HCT116 (cell line): ENCODE measurements at regions not wholly inside any gene's neighbourhood (a gene's known extent, or its start where the extent isn't known, plus 50 kb on each side); places are given as distances from the start of the nearest gene placed in this dataset.

Source experiments
- ATAC-seq: fragments of 200-7000 bp; cut with Tn5 transposase; 2 replicates; pipeline ENCODE4 v1.9.1; 2020; ENCODE audit warnings: mild to moderate bottlenecking, moderate library complexity
- BruUV-seq: library from RNA; stranded (reverse); fragments of 400-500 nt; replicated peaks from 2 replicates; lab custom pipeline; 2021; lab: Mats Ljungman, UMichigan
- CTCF ChIA-PET: fragments of 300-600 bp; sonication (Branson Sonifier 250); formaldehyde crosslinking; loops from one replicate; lab custom pipeline; 2021; ENCODE audit warnings: antibody characterized with exemption; lab: Charles Lee
- POLR2A ChIA-PET: fragments of 300-600, 350-600 bp; sonication (Branson Sonifier 250); formaldehyde crosslinking; loops from one replicate; lab custom pipeline; 2021; ENCODE audit warnings: antibody characterized with exemption; lab: Charles Lee
- RAD21 ChIA-PET, 2 experiments: fragments of 300-600 bp; sonication (Branson Sonifier 250); formaldehyde crosslinking; loops; one replicate each; lab custom pipeline; 2023; ENCODE audit warnings: low total read pairs in 2 of 2; ENCODE audit not compliant: uncharacterized antibody in 2 of 2, unreplicated experiment in 2 of 2, low non-redundant PET in 1 of 2; lab: Charles Lee
- DNase-seq: peaks from one replicate; pipeline ENCODE4 v3.0.0-alpha.2; 2010; ENCODE audit warnings: low read depth, low spot score
- H2AFZ ChIP-seq: fragments of 200-600 bp; shearing (Covaris generic), sonication (generic); 2 replicates; pipeline ENCODE4 v1.6.1; 2017; ENCODE audit warnings: low read depth, mixed run types, mixed read lengths, antibody characterized with exemption, low read length; ENCODE audit not compliant: poor library complexity, severe bottlenecking
- H3K27ac ChIP-seq: 2 replicates; pipeline ENCODE4 v1.5.1; 2012; ENCODE audit warnings: low read depth, low read length
- H3K27me3 ChIP-seq: fragments of 200-600 bp; sonication (generic); 2 replicates; pipeline ENCODE4 v1.6.1; 2016; ENCODE audit warnings: mixed run types, low read length, mixed read lengths; ENCODE audit not compliant: insufficient read depth
- H3K36me3 ChIP-seq, 2 experiments: fragments of 200-500 bp in 1 of 2; fragments of 200-600 bp in 1 of 2; sonication (Bioruptor generic) in 1 of 2; sonication (generic) in 1 of 2; 2 replicates each; pipeline versions ENCODE4 v1.5.1 to v1.6.1; 2014 to 2016; ENCODE audit warnings: low read length in 2 of 2, inconsistent platforms in 1 of 2, mixed read lengths in 1 of 2, mixed run types in 1 of 2; ENCODE audit not compliant: insufficient read depth in 2 of 2, control insufficient read depth in 1 of 2
- H3K4me1 ChIP-seq, 2 experiments: fragments of 200-600 bp in 1 of 2; sonication (generic) in 1 of 2; 2 replicates each; pipeline versions ENCODE4 v1.5.1 to v1.6.1; 2012 to 2017; ENCODE audit warnings: low read length in 2 of 2, inconsistent platforms in 1 of 2, mild to moderate bottlenecking in 1 of 2, mixed read lengths in 1 of 2, mixed run types in 1 of 2, moderate library complexity in 1 of 2; ENCODE audit not compliant: insufficient read depth in 2 of 2, control insufficient read depth in 1 of 2
- H3K4me2 ChIP-seq: fragments of 200-600 bp; sonication (generic); 2 replicates; pipeline ENCODE4 v1.6.1; 2017; ENCODE audit warnings: mixed run types, low read length, mixed read lengths
- H3K4me3 ChIP-seq, 2 experiments: fragments of 200-600 bp in 1 of 2; sonication (generic) in 1 of 2; replicated peaks in 1 of 2; 2 replicates each; pipeline ENCODE4 v1.5.1; 2011 to 2016; ENCODE audit warnings: low read length in 2 of 2, control low read depth in 1 of 2, low read depth in 1 of 2, mild to moderate bottlenecking in 1 of 2, mixed read lengths in 1 of 2, mixed run types in 1 of 2
- H3K79me2 ChIP-seq: fragments of 200-600 bp; sonication (generic); 2 replicates; pipeline ENCODE4 v1.6.1; 2017; ENCODE audit warnings: mild to moderate bottlenecking, mixed run types, low read length, moderate library complexity, mixed read lengths; ENCODE audit not compliant: insufficient read depth
- H3K9ac ChIP-seq: fragments of 200-600 bp; sonication (generic); 2 replicates; pipeline ENCODE4 v1.6.1; 2016; ENCODE audit warnings: low read length, mixed read lengths
- H3K9me2 ChIP-seq: fragments of 200-600 bp; sonication (generic), shearing (Covaris generic); 2 replicates; pipeline ENCODE4 v1.6.1; 2017; ENCODE audit warnings: mixed run types, mild to moderate bottlenecking, moderate library complexity; ENCODE audit not compliant: insufficient read depth
- H3K9me3 ChIP-seq, 2 experiments: fragments of 200-500 bp in 1 of 2; fragments of 200-600 bp in 1 of 2; sonication (Bioruptor generic) in 1 of 2; sonication (generic) in 1 of 2; 2 replicates each; pipeline ENCODE4 v1.6.1; 2014 to 2017; ENCODE audit warnings: low read length in 2 of 2, mixed read lengths in 2 of 2, inconsistent platforms in 1 of 2, low read depth in 1 of 2, mild to moderate bottlenecking in 1 of 2, mixed run types in 1 of 2, moderate library complexity in 1 of 2; ENCODE audit not compliant: control insufficient read depth in 1 of 2, insufficient read depth in 1 of 2
- H4K20me1 ChIP-seq: fragments of 200-600 bp; sonication (generic), shearing (Covaris generic); 2 replicates; pipeline ENCODE4 v1.6.1; 2017; ENCODE audit warnings: mixed run types, mild to moderate bottlenecking, moderate library complexity; ENCODE audit not compliant: insufficient read depth
- CTCF ChIP-seq, 3 experiments: fragments of 200-600 bp in 1 of 3; sonication (generic) in 1 of 3; IDR thresholded peaks in 2 of 3; conservative IDR thresholded peaks in 1 of 3; 2 replicates each; pipeline ENCODE4 v1.5.1; 2012 to 2017; ENCODE audit warnings: low read depth in 2 of 3, low read length in 2 of 3, antibody characterized with exemption in 1 of 3, borderline replicate concordance in 1 of 3, control low read depth in 1 of 3, mild to moderate bottlenecking in 1 of 3, mixed read lengths in 1 of 3, mixed run types in 1 of 3, moderate library complexity in 1 of 3; ENCODE audit not compliant: insufficient read depth in 1 of 3
- ELF1 ChIP-seq: IDR thresholded peaks from 2 replicates; pipeline ENCODE4 v1.6.1; 2012; ENCODE audit warnings: low read depth, borderline replicate concordance
- POLR2A ChIP-seq: IDR thresholded peaks from 2 replicates; pipeline ENCODE4 v1.7.0; 2011; ENCODE audit warnings: borderline replicate concordance; ENCODE audit not compliant: insufficient read depth, insufficient read length; ENCODE audit errors: extremely low read depth
- SIN3A ChIP-seq: IDR thresholded peaks from 2 replicates; pipeline ENCODE4 v1.6.1; 2012; ENCODE audit warnings: low read depth
- intact Hi-C: fragments of 100-400 bp; cut with micrococcal nuclease; formaldehyde crosslinking; loops from 2 replicates; pipeline ENCODE4 v1.10.0; 2022
- TF ChIP-seq, protein P1 (sequence below): IDR thresholded peaks from 2 replicates; pipeline ENCODE4 v1.6.1; 2012; ENCODE audit warnings: low read depth
- TF ChIP-seq, protein P2 (sequence below): IDR thresholded peaks from 2 replicates; pipeline ENCODE4 v1.6.1; 2012

DNA sequence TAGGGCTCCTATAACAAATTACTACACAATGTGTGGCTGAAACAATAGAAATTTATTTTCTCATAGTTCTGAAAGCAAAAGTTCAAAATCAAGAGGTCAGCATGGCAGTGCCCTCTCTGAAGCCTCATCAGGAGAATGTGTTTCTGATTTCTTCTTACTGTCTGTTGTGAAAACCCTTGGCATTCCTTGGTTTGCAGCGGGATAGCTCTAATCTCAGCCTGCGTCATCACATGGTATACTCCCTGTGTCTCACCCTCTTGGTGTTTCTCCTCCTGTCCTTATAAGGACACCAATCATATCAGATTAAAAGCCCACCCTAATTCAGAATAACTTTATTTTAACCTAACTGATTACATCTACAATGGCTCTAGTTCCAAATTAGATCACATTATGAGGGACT lies 87.5 kb upstream of the CDH9 start:
- no peaks in the 10 kb centered on the region for H3K27me3 ChIP-seq
- DNase-seq (no peak), ATAC-seq (no peak)
- no peak overlapping the region for H3K9ac ChIP-seq
- H3K4me1 ChIP-seq = no peaks in the 10 kb centered on the region
- no peak overlapping the region for H3K4me2 ChIP-seq
- H3K27ac ChIP-seq = no peak overlapping the region
- intact Hi-C loops = no loop called here
- no peak overlapping the region for H3K4me3 ChIP-seq
- ChIA-PET CTCF (no interaction called here), POLR2A (no interaction called here), RAD21 (no interaction called here)
- H3K9me3 ChIP-seq = peaks cover 0 to 6% of the 10 kb centered on the region in 2 experiments; a peak in 3 of 4 replicates
- H2AFZ ChIP-seq = no peak overlapping the region
- H4K20me1 ChIP-seq = no peaks in the 10 kb centered on the region
- no peaks in the 10 kb centered on the region for H3K36me3 ChIP-seq
- BruUV-seq = no TSS peak
- TF ChIP-seq CTCF (IDR thresholded peaks at IDR 0.05 in 2 of 3, conservative IDR thresholded peaks at IDR 0.05 in 1 of 3; ENCODE audit: borderline replicate concordance in 1 of 3, insufficient read depth in 1 of 3, low read depth in 2 of 3, low read length in 2 of 3) (no peak), ELF1 (no peak), POLR2A (no peak), SIN3A (no peak)
- TF ChIP-seq, protein P1, sequence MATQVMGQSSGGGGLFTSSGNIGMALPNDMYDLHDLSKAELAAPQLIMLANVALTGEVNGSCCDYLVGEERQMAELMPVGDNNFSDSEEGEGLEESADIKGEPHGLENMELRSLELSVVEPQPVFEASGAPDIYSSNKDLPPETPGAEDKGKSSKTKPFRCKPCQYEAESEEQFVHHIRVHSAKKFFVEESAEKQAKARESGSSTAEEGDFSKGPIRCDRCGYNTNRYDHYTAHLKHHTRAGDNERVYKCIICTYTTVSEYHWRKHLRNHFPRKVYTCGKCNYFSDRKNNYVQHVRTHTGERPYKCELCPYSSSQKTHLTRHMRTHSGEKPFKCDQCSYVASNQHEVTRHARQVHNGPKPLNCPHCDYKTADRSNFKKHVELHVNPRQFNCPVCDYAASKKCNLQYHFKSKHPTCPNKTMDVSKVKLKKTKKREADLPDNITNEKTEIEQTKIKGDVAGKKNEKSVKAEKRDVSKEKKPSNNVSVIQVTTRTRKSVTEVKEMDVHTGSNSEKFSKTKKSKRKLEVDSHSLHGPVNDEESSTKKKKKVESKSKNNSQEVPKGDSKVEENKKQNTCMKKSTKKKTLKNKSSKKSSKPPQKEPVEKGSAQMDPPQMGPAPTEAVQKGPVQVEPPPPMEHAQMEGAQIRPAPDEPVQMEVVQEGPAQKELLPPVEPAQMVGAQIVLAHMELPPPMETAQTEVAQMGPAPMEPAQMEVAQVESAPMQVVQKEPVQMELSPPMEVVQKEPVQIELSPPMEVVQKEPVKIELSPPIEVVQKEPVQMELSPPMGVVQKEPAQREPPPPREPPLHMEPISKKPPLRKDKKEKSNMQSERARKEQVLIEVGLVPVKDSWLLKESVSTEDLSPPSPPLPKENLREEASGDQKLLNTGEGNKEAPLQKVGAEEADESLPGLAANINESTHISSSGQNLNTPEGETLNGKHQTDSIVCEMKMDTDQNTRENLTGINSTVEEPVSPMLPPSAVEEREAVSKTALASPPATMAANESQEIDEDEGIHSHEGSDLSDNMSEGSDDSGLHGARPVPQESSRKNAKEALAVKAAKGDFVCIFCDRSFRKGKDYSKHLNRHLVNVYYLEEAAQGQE = no peak
- TF ChIP-seq, protein P2, sequence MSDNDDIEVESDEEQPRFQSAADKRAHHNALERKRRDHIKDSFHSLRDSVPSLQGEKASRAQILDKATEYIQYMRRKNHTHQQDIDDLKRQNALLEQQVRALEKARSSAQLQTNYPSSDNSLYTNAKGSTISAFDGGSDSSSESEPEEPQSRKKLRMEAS = no peak
- H3K9me2 ChIP-seq = no peaks in the 10 kb centered on the region
- H3K79me2 ChIP-seq = no peaks in the 10 kb centered on the region
